Tibial nerve (tissue), 4 donors: ENCODE measurements at regions not wholly inside any gene's neighbourhood (a gene's known extent, or its start where the extent isn't known, plus 50 kb on each side); places are given as distances from the start of the nearest gene placed in this dataset.

ENCODE experiments used
- CTCF ChIP-seq, 5 experiments: fragments of 200-600 bp in 3 of 5; fragments of 450-650 bp in 2 of 5; sonication (generic) in 3 of 5; IDR thresholded peaks; one replicate each; pipeline ENCODE4 v1.5.1; 2016 to 2019; ENCODE audit warnings: antibody characterized with exemption in 5 of 5, mild to moderate bottlenecking in 3 of 5, moderate library complexity in 2 of 5
- EP300 ChIP-seq, 2 donors: sonication (generic); formaldehyde crosslinking; IDR thresholded peaks; one replicate each; pipeline ENCODE4 v1.6.1; 2017; ENCODE audit warnings: antibody characterized with exemption in 2 of 2, mild to moderate bottlenecking in 1 of 2

DNA sequence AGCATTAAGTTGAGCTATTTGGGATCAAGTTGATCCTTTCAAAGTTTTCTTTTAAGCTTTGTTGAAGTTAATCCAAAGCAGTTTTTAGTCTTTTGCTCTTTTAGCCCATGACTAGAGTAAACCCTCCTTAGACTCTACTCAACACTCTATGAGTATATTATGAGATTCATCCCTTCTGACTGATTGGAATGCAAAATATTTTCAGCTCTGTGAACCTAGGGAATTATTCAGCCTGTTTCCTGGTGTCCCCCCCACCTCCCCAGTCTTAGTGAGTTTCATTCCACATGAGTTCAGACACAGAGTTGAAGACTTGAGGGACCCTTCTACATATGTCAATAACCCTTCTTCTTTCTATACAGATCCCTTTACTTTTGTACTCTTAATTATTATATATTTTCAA lies 413.7 kb downstream of the RFPL4B start:
- TF ChIP-seq CTCF (IDR thresholded peaks at IDR 0.05) (no peak), EP300 (IDR thresholded peaks at IDR 0.05) (no peak)
